ENCODE measurements at regions not wholly inside any gene's neighbourhood (a gene's known extent, or its start where the extent isn't known, plus 50 kb on each side); places are given as distances from the start of the nearest gene placed in this dataset.
"Not testable (repeated sequence)": the region's sequence is repeated elsewhere in the genome, so short reads cannot be mapped to it uniquely, and the experiment has no call there.

- TF ChIP-seq POLR2A, CTCF (IDR thresholded peaks at IDR 0.05): not testable (repeated sequence)
Measured at GRCh38 chr4:189627041-189627440, 313.6 kb upstream of the FRG1 start.

Data from thyroid gland (tissue), 4 donors.